A549 (cell line): ENCODE measurements at regions not wholly inside any gene's neighbourhood (a gene's known extent, or its start where the extent isn't known, plus 50 kb on each side); places are given as distances from the start of the nearest gene placed in this dataset.
"Not testable (repeated sequence)": the region's sequence is repeated elsewhere in the genome, so short reads cannot be mapped to it uniquely, and the experiment has no call there.

Source experiments
- CBX2 ChIP-seq: fragments of 200-600 bp; sonication (generic); IDR thresholded peaks from 2 replicates; pipeline ENCODE4 v1.6.1; 2016; ENCODE audit warnings: low read depth, mild to moderate bottlenecking, borderline replicate concordance
- JUNB ChIP-seq: fragments of >200 bp; sonication (Bioruptor Twin); formaldehyde crosslinking; IDR thresholded peaks from 2 replicates; pipeline ENCODE4 v1.6.1; 2016
- MAZ ChIP-seq: fragments of 150-350 bp; IDR thresholded peaks from 2 replicates; pipeline ENCODE4 v1.6.1; 2014; ENCODE audit warnings: antibody characterized with exemption, low read depth, low read length, borderline replicate concordance
- PHF8 ChIP-seq: fragments of 200-600 bp; sonication (generic); IDR thresholded peaks from 2 replicates; pipeline ENCODE4 v1.6.1; 2016; ENCODE audit warnings: low read depth, mild to moderate bottlenecking, antibody characterized with exemption, moderate library complexity, borderline replicate concordance
- POLR2A ChIP-seq: IDR thresholded peaks from 2 replicates; pipeline ENCODE4 v1.6.1; 2012; ENCODE audit warnings: mild to moderate bottlenecking, low read length
- RFX5 ChIP-seq: fragments of 450-650 bp; IDR thresholded peaks from 2 replicates; pipeline ENCODE4 v1.7.1; 2014; ENCODE audit warnings: antibody characterized with exemption, mild to moderate bottlenecking, moderate library complexity
- TF ChIP-seq, protein P1 (sequence below): fragments of >200 bp; sonication (Bioruptor Twin); formaldehyde crosslinking; IDR thresholded peaks from 3 replicates; pipeline ENCODE4 v1.5.1; 2016
- TF ChIP-seq, protein P2 (sequence below): fragments of 200-600 bp; sonication (generic); IDR thresholded peaks from 2 replicates; pipeline ENCODE4 v1.6.1; 2016; ENCODE audit warnings: antibody characterized with exemption, mild to moderate bottlenecking, moderate library complexity

- not testable (repeated sequence) for TF ChIP-seq POLR2A, RFX5, JUNB, CBX2, MAZ, PHF8
- TF ChIP-seq, protein P1, sequence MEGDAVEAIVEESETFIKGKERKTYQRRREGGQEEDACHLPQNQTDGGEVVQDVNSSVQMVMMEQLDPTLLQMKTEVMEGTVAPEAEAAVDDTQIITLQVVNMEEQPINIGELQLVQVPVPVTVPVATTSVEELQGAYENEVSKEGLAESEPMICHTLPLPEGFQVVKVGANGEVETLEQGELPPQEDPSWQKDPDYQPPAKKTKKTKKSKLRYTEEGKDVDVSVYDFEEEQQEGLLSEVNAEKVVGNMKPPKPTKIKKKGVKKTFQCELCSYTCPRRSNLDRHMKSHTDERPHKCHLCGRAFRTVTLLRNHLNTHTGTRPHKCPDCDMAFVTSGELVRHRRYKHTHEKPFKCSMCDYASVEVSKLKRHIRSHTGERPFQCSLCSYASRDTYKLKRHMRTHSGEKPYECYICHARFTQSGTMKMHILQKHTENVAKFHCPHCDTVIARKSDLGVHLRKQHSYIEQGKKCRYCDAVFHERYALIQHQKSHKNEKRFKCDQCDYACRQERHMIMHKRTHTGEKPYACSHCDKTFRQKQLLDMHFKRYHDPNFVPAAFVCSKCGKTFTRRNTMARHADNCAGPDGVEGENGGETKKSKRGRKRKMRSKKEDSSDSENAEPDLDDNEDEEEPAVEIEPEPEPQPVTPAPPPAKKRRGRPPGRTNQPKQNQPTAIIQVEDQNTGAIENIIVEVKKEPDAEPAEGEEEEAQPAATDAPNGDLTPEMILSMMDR = not testable (repeated sequence)
- TF ChIP-seq, protein P2, sequence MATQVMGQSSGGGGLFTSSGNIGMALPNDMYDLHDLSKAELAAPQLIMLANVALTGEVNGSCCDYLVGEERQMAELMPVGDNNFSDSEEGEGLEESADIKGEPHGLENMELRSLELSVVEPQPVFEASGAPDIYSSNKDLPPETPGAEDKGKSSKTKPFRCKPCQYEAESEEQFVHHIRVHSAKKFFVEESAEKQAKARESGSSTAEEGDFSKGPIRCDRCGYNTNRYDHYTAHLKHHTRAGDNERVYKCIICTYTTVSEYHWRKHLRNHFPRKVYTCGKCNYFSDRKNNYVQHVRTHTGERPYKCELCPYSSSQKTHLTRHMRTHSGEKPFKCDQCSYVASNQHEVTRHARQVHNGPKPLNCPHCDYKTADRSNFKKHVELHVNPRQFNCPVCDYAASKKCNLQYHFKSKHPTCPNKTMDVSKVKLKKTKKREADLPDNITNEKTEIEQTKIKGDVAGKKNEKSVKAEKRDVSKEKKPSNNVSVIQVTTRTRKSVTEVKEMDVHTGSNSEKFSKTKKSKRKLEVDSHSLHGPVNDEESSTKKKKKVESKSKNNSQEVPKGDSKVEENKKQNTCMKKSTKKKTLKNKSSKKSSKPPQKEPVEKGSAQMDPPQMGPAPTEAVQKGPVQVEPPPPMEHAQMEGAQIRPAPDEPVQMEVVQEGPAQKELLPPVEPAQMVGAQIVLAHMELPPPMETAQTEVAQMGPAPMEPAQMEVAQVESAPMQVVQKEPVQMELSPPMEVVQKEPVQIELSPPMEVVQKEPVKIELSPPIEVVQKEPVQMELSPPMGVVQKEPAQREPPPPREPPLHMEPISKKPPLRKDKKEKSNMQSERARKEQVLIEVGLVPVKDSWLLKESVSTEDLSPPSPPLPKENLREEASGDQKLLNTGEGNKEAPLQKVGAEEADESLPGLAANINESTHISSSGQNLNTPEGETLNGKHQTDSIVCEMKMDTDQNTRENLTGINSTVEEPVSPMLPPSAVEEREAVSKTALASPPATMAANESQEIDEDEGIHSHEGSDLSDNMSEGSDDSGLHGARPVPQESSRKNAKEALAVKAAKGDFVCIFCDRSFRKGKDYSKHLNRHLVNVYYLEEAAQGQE = not testable (repeated sequence)
Measured at GRCh38 chr17:64792793-64793575, 126.3 kb downstream of the LRRC37A3 start.
